ENCODE measurements at regions not wholly inside any gene's neighbourhood (a gene's known extent, or its start where the extent isn't known, plus 50 kb on each side); places are given as distances from the start of the nearest gene placed in this dataset.

- Histone ChIP-seq H3K27me3 (ENCODE audit: low read depth) (no peaks in the 10 kb centered on the region), H3K27ac (replicated peaks) (no peak overlapping the region), H3K9me3 (replicated peaks) (no peaks in the 10 kb centered on the region), H3K36me3 (no peaks in the 10 kb centered on the region), H3K4me3 (no peak overlapping the region), H3K4me1 (no peaks in the 10 kb centered on the region)
- DNase-seq: no peak
- intact Hi-C loops (cut with micrococcal nuclease): no loop called here
- TF ChIP-seq, protein P1, sequence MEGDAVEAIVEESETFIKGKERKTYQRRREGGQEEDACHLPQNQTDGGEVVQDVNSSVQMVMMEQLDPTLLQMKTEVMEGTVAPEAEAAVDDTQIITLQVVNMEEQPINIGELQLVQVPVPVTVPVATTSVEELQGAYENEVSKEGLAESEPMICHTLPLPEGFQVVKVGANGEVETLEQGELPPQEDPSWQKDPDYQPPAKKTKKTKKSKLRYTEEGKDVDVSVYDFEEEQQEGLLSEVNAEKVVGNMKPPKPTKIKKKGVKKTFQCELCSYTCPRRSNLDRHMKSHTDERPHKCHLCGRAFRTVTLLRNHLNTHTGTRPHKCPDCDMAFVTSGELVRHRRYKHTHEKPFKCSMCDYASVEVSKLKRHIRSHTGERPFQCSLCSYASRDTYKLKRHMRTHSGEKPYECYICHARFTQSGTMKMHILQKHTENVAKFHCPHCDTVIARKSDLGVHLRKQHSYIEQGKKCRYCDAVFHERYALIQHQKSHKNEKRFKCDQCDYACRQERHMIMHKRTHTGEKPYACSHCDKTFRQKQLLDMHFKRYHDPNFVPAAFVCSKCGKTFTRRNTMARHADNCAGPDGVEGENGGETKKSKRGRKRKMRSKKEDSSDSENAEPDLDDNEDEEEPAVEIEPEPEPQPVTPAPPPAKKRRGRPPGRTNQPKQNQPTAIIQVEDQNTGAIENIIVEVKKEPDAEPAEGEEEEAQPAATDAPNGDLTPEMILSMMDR (IDR thresholded peaks at IDR 0.05; ENCODE audit: borderline replicate concordance): no peak
Measured at GRCh38 chr7:20007510-20007909, 209.7 kb downstream of the MACC1 start.

DNA sequence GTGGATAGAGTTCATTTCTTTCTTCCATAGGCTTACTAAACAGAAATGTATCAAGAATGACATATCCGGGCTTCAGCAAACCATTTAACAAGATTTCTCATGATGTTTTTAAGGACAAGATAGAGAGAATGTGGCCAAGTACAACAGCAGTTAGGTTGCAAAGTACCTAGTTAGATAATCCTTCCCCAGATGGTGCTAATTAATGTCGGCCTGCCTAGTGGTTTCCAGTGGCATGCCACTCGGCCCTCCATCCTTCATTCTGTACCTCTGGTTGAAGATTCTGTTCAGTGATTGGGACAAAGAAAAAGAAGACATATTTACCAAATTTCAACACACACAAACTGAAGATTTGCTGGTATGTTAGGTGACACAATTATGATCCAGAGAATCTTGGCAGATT is 212.1 kb downstream of the MACC1 start:
- TF ChIP-seq, protein P1 (IDR thresholded peaks at IDR 0.05; ENCODE audit: borderline replicate concordance): no peak
- H3K27me3 ChIP-seq (ENCODE audit: low read depth): no peaks in the 10 kb centered on the region
- H3K9me3 ChIP-seq (replicated peaks): no peaks in the 10 kb centered on the region
- H3K36me3 ChIP-seq: no peaks in the 10 kb centered on the region
- H3K4me1 ChIP-seq: no peaks in the 10 kb centered on the region
- intact Hi-C loops (cut with micrococcal nuclease): no loop called here
- no peak overlapping the region for H3K4me3 ChIP-seq
- no peak overlapping the region for H3K27ac ChIP-seq (replicated peaks)
- no peak for DNase-seq

GRCh38 chr7:19999681-20000080 is 217.5 kb downstream of the MACC1 start:
- Histone ChIP-seq H3K9me3 (replicated peaks) (no peaks in the 10 kb centered on the region), H3K27ac (replicated peaks) (no peak overlapping the region), H3K36me3 (no peaks in the 10 kb centered on the region), H3K4me3 (no peak overlapping the region), H3K27me3 (ENCODE audit: low read depth) (no peaks in the 10 kb centered on the region), H3K4me1 (no peaks in the 10 kb centered on the region)
- DNase-seq: no peak
- TF ChIP-seq, protein P1 (IDR thresholded peaks at IDR 0.05; ENCODE audit: borderline replicate concordance): no peak
- intact Hi-C loops (cut with micrococcal nuclease): no loop called here

DNA sequence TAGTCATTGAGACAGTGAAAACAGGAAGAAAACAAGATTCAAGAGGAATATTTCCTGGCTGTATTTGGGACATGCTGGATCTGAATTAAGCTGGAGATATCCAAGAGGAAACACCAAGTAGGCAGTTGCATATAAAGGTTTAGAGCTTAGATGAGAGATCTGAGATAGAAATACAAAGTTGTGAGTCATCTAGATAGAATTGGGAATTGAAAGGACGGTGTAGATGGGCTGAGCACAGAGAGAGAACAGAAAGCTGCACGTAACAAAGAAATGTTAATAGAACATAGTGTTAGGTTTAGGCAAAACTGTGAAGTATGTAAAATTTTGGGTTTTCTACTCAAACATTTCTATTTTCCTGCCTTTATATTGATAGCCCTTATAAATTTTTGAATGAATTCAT is 218.5 kb upstream of the TMEM196 start:
- Histone ChIP-seq H3K9me3 (replicated peaks) (no peaks in the 10 kb centered on the region), H3K4me3 (no peak overlapping the region), H3K27ac (replicated peaks) (no peak overlapping the region), H3K4me1 (no peaks in the 10 kb centered on the region), H3K36me3 (no peaks in the 10 kb centered on the region), H3K27me3 (ENCODE audit: low read depth) (no peaks in the 10 kb centered on the region)
- no peak for DNase-seq
- TF ChIP-seq, protein P1 (IDR thresholded peaks at IDR 0.05; ENCODE audit: borderline replicate concordance): no peak
- intact Hi-C loops (cut with micrococcal nuclease): no loop called here

- no peak for DNase-seq
- intact Hi-C loops (cut with micrococcal nuclease): no loop called here
Measured at GRCh38 chr7:19989906-19990305, 216.5 kb upstream of the TMEM196 start.

More at GRCh38 chr7:19989906-19990305, 216.5 kb upstream of the TMEM196 start:
- no peaks in the 10 kb centered on the region for H3K4me1 ChIP-seq
- H3K27me3 ChIP-seq (ENCODE audit: low read depth): no peaks in the 10 kb centered on the region
- no peak overlapping the region for H3K27ac ChIP-seq (replicated peaks)
- no peaks in the 10 kb centered on the region for H3K9me3 ChIP-seq (replicated peaks)
- TF ChIP-seq, protein P1 (IDR thresholded peaks at IDR 0.05; ENCODE audit: borderline replicate concordance): no peak
- H3K36me3 ChIP-seq: no peaks in the 10 kb centered on the region
- H3K4me3 ChIP-seq: no peak overlapping the region

All from left ventricle myocardium inferior (tissue), 1 donor.